HEK293T (cell line): ENCODE measurements at regions not wholly inside any gene's neighbourhood (a gene's known extent, or its start where the extent isn't known, plus 50 kb on each side); places are given as distances from the start of the nearest gene placed in this dataset.

Experiments used
- CTCF ChIA-PET: fragments of 350-600 bp; formaldehyde crosslinking; extraction: SDS; loops from one replicate; lab custom pipeline; 2021; ENCODE audit warnings: antibody characterized with exemption, inconsistent platforms; lab: Yijun Ruan, JAX
- POLR2A ChIA-PET: fragments of 350-600 bp; formaldehyde crosslinking; extraction: SDS; loops from one replicate; lab custom pipeline; 2020; ENCODE audit warnings: antibody characterized with exemption, inconsistent platforms; lab: Yijun Ruan, JAX
- DNase-seq: peaks from one replicate; pipeline ENCODE4 v3.0.0; 2012; ENCODE audit warnings: mixed read lengths; ENCODE audit errors: extremely low spot score
- ARNT ChIP-seq: fragments of 450-650 bp; IDR thresholded peaks from 2 replicates; pipeline ENCODE4 v1.6.1; 2017; ENCODE audit warnings: mild to moderate bottlenecking
- BHLHE40 ChIP-seq: fragments of 450-650 bp; IDR thresholded peaks from 2 replicates; pipeline ENCODE4 v1.6.1; 2016; ENCODE audit warnings: mild to moderate bottlenecking, moderate library complexity, borderline replicate concordance
- CTBP1 ChIP-seq: fragments of 450-650 bp; IDR thresholded peaks from 2 replicates; pipeline ENCODE4 v1.6.1; 2016; ENCODE audit warnings: borderline replicate concordance
- ELF4 ChIP-seq: fragments of 450-650 bp; IDR thresholded peaks from 2 replicates; pipeline ENCODE4 v1.6.1; 2017; ENCODE audit warnings: antibody characterized with exemption
- FOXA1 ChIP-seq: fragments of 450-650 bp; IDR thresholded peaks from 2 replicates; pipeline ENCODE4 v1.6.1; 2016; ENCODE audit warnings: mild to moderate bottlenecking
- FOXK2 ChIP-seq: fragments of 450-650 bp; IDR thresholded peaks from 2 replicates; pipeline ENCODE4 v1.6.1; 2016; ENCODE audit warnings: mild to moderate bottlenecking
- FOXM1 ChIP-seq: fragments of 450-650 bp; IDR thresholded peaks from 2 replicates; pipeline ENCODE4 v1.6.1; 2017; ENCODE audit warnings: mild to moderate bottlenecking, borderline replicate concordance
- HDGF ChIP-seq: fragments of 450-650 bp; IDR thresholded peaks from 2 replicates; pipeline ENCODE4 v1.6.1; 2017; ENCODE audit warnings: antibody characterized with exemption, borderline replicate concordance
- L3MBTL2 ChIP-seq: fragments of 450-650 bp; conservative IDR thresholded peaks from 2 replicates; pipeline ENCODE4 v1.6.1; 2016; ENCODE audit warnings: mild to moderate bottlenecking
- LEF1 ChIP-seq: fragments of 450-650 bp; IDR thresholded peaks from 2 replicates; pipeline ENCODE4 v1.6.1; 2017; ENCODE audit warnings: mild to moderate bottlenecking, borderline replicate concordance
- NFRKB ChIP-seq: fragments of 450-650 bp; IDR thresholded peaks from 2 replicates; pipeline ENCODE4 v1.6.1; 2016; ENCODE audit warnings: mild to moderate bottlenecking, moderate library complexity
- PKNOX1 ChIP-seq: fragments of 450-650 bp; IDR thresholded peaks from 2 replicates; pipeline ENCODE4 v1.6.1; 2016
- SP1 ChIP-seq: fragments of 450-650 bp; IDR thresholded peaks from 2 replicates; pipeline ENCODE4 v1.6.1; 2017
- SUZ12 ChIP-seq: fragments of 450-650 bp; IDR thresholded peaks from 2 replicates; pipeline ENCODE4 v1.6.1; 2016; ENCODE audit warnings: mild to moderate bottlenecking
- TARDBP ChIP-seq: fragments of 450-650 bp; IDR thresholded peaks from 2 replicates; pipeline ENCODE4 v1.6.1; 2016
- ZNF384 ChIP-seq: fragments of 450-650 bp; IDR thresholded peaks from 2 replicates; pipeline ENCODE4 v1.6.1; 2016

GRCh38 chr21:32206631-32207405 is 72.0 kb downstream of the MIS18A start:
- no peak for DNase-seq
- CTCF ChIA-PET: no interaction called here
- no peak for TF ChIP-seq PKNOX1
- TF ChIP-seq HDGF: no peak
- TF ChIP-seq ARNT: no peak
- TF ChIP-seq SUZ12: no peak
- no peak for TF ChIP-seq NFRKB
- TF ChIP-seq BHLHE40: no peak
- TF ChIP-seq TARDBP: no peak
- no peak for TF ChIP-seq LEF1
- no peak for TF ChIP-seq CTBP1
- no peak for TF ChIP-seq L3MBTL2
- TF ChIP-seq ZNF384: no peak
- no peak for TF ChIP-seq FOXA1
- no peak for TF ChIP-seq ELF4
- no peak for TF ChIP-seq FOXK2
- TF ChIP-seq FOXM1: no peak
- no peak for TF ChIP-seq SP1
- POLR2A ChIA-PET: no interaction called here

DNA sequence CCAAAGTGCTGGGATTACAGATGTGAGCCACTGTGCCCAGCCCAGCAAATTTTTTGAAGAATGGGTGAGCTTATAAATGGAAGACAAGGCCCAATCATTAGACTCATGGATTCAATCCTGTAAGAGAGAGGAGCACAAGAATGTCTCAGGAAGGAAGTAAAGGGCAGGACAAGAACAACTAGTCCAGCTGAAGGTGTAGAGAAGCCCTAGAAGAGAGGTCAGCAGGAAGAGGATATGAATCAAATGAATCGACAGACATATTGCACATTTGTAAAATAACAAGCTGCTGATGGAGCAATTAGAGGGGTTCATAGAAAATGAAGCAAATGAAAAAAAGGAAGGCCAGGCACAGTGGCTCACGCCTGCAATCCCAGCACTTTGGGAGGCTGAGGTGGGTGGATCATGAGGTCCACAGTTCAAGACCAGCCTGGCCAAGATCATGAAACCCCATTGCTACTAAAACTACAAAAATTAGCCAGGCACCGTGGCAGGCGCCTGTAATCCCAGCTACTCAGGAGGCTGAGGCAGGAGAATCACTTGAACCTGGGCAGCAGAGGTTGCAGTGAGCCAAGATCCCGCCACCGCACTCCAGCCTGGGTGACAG is 74.9 kb downstream of the MIS18A start:
- POLR2A ChIA-PET: no interaction called here

GRCh38 chr21:32200029-32200428 is 78.8 kb downstream of the MIS18A start:
- DNase-seq: no peak
- TF ChIP-seq LEF1 (no peak), SP1 (no peak), L3MBTL2 (no peak), HDGF (no peak), PKNOX1 (no peak), ZNF384 (no peak), BHLHE40 (no peak), ELF4 (no peak), FOXK2 (no peak), FOXA1 (no peak), NFRKB (no peak), FOXM1 (no peak), TARDBP (no peak), SUZ12 (no peak), CTBP1 (no peak), ARNT (no peak)
- ChIA-PET CTCF (no interaction called here), POLR2A (no interaction called here)

More for the DNA sequence above, 74.9 kb downstream of the MIS18A start:
- CTCF ChIA-PET: no interaction called here
- no peak for DNase-seq
- no peak for TF ChIP-seq FOXK2
- TF ChIP-seq NFRKB: no peak
- no peak for TF ChIP-seq FOXM1
- no peak for TF ChIP-seq L3MBTL2
- TF ChIP-seq SUZ12: no peak
- TF ChIP-seq ELF4: no peak
- no peak for TF ChIP-seq TARDBP
- TF ChIP-seq CTBP1: no peak
- no peak for TF ChIP-seq ZNF384
- TF ChIP-seq LEF1: no peak
- no peak for TF ChIP-seq FOXA1
- TF ChIP-seq ARNT: no peak
- no peak for TF ChIP-seq BHLHE40
- TF ChIP-seq SP1: no peak
- no peak for TF ChIP-seq PKNOX1
- no peak for TF ChIP-seq HDGF

GRCh38 chr21:32198384-32198783 is 80.5 kb downstream of the MIS18A start:
- ChIA-PET POLR2A (no interaction called here), CTCF (no interaction called here)
- DNase-seq: no peak
- no peak for TF ChIP-seq HDGF
- no peak for TF ChIP-seq LEF1
- TF ChIP-seq SUZ12: no peak
- no peak for TF ChIP-seq TARDBP
- no peak for TF ChIP-seq ELF4
- no peak for TF ChIP-seq ARNT

GRCh38 chr21:32197896-32198295 is 81.0 kb downstream of the MIS18A start:
- CTCF ChIA-PET: no interaction called here
- POLR2A ChIA-PET: no interaction called here
- DNase-seq: no peak
- no peak for TF ChIP-seq TARDBP
- no peak for TF ChIP-seq FOXK2
- TF ChIP-seq ARNT: no peak
- no peak for TF ChIP-seq HDGF
- no peak for TF ChIP-seq CTBP1
- TF ChIP-seq FOXM1: no peak
- no peak for TF ChIP-seq PKNOX1
- TF ChIP-seq SUZ12: no peak
- no peak for TF ChIP-seq SP1
- TF ChIP-seq NFRKB: no peak
- TF ChIP-seq BHLHE40: no peak
- no peak for TF ChIP-seq LEF1
- TF ChIP-seq ZNF384: no peak
- no peak for TF ChIP-seq ELF4
